ENCODE measurements at regions not wholly inside any gene's neighbourhood (a gene's known extent, or its start where the extent isn't known, plus 50 kb on each side); places are given as distances from the start of the nearest gene placed in this dataset.

GRCh38 chr18:42290318-42291307, 335.6 kb downstream of the PIK3C3 start:
- TF ChIP-seq POLR2A (IDR thresholded peaks at IDR 0.05) (no peak), CTCF (IDR thresholded peaks at IDR 0.05) (no peak), POLR2AphosphoS5 (IDR thresholded peaks at IDR 0.05) (no peak), EP300 (IDR thresholded peaks at IDR 0.05) (no peak)
- Histone ChIP-seq H3K27ac (no peak overlapping the region), H3K27me3 (no peaks in the 10 kb centered on the region), H3K4me1 (no peaks in the 10 kb centered on the region), H3K36me3 (no peaks in the 10 kb centered on the region), H3K4me3 (no peak overlapping the region), H3K9me3 (no peaks in the 10 kb centered on the region)
- no peak for DNase-seq
- WGBS, 2 donors, result 73 to 79% methylated on average over 7 of the region's 7 CpGs
- intact Hi-C loops (cut with DNase I), result no loop called here

GRCh38 chr18:42292654-42293053, 337.6 kb downstream of the PIK3C3 start:
- intact Hi-C loops (cut with DNase I), result no loop called here

GRCh38 chr18:42296192-42296591, 341.2 kb downstream of the PIK3C3 start:
- Histone ChIP-seq H3K4me1 (peaks cover 0 to 6% (median 2%) of the 10 kb centered on the region in 4 donors), H3K9me3 (no peaks in the 10 kb centered on the region), H3K27me3 (no peaks in the 10 kb centered on the region), H3K4me3 (no peak overlapping the region), H3K27ac (no peak overlapping the region), H3K36me3 (no peaks in the 10 kb centered on the region)
- no peak for DNase-seq
- no peak for TF ChIP-seq POLR2A (IDR thresholded peaks at IDR 0.05)
- TF ChIP-seq POLR2AphosphoS5 (IDR thresholded peaks at IDR 0.05), result no peak
- TF ChIP-seq EP300 (IDR thresholded peaks at IDR 0.05), result no peak
- no peak for TF ChIP-seq CTCF (IDR thresholded peaks at IDR 0.05)
- WGBS, 2 donors, result 95 to 100% methylated on average over 1 of the region's 1 CpG
- intact Hi-C loops (cut with DNase I), result loop anchor here (5.0 kb wide), 1 partner anchor 976 kb away; no protein-coding TSS in a partner anchor

More at GRCh38 chr18:42292654-42293053, 337.6 kb downstream of the PIK3C3 start:
- WGBS, 2 donors, result 76 to 86% methylated on average over 2 of the region's 2 CpGs
- no peak for DNase-seq
- Histone ChIP-seq H3K27ac (no peak overlapping the region), H3K4me3 (no peak overlapping the region), H3K4me1 (no peaks in the 10 kb centered on the region), H3K27me3 (no peaks in the 10 kb centered on the region), H3K36me3 (no peaks in the 10 kb centered on the region), H3K9me3 (no peaks in the 10 kb centered on the region)
- no peak for TF ChIP-seq POLR2AphosphoS5 (IDR thresholded peaks at IDR 0.05)
- no peak for TF ChIP-seq CTCF (IDR thresholded peaks at IDR 0.05)
- no peak for TF ChIP-seq EP300 (IDR thresholded peaks at IDR 0.05)
- TF ChIP-seq POLR2A (IDR thresholded peaks at IDR 0.05), result no peak

GRCh38 chr18:42296723-42297122, 341.7 kb downstream of the PIK3C3 start:
- H3K9me3 ChIP-seq, result no peaks in the 10 kb centered on the region
- intact Hi-C loops (cut with DNase I), result loop anchor here (5.0 kb wide), 1 partner anchor 976 kb away; no protein-coding TSS in a partner anchor
- TF ChIP-seq EP300 (IDR thresholded peaks at IDR 0.05) (no peak), CTCF (IDR thresholded peaks at IDR 0.05) (no peak), POLR2A (IDR thresholded peaks at IDR 0.05) (no peak), POLR2AphosphoS5 (IDR thresholded peaks at IDR 0.05) (no peak)

More at GRCh38 chr18:42296723-42297122, 341.7 kb downstream of the PIK3C3 start:
- Histone ChIP-seq H3K36me3 (no peaks in the 10 kb centered on the region), H3K4me3 (no peak overlapping the region), H3K27ac (no peak overlapping the region), H3K27me3 (no peaks in the 10 kb centered on the region), H3K4me1 (peaks cover 0 to 6% (median 2%) of the 10 kb centered on the region in 4 donors)
- no peak for DNase-seq
